Activated CD4-positive, alpha-beta T cell treated with anti-CD3 and anti-CD28 coated beads for 48 hours (primary cell): ENCODE measurements at regions not wholly inside any gene's neighbourhood (a gene's known extent, or its start where the extent isn't known, plus 50 kb on each side); places are given as distances from the start of the nearest gene placed in this dataset.
"Not testable (repeated sequence)": the region's sequence is repeated elsewhere in the genome, so short reads cannot be mapped to it uniquely, and the experiment has no call there.

Experiments used
- DNase-seq: peaks from one replicate; pipeline ENCODE4 v3.0.0-alpha.2; 2020

GRCh38 chr1:120232834-120233660 lies 56.7 kb upstream of the SEC22B start:
- not testable (repeated sequence) for DNase-seq

DNA sequence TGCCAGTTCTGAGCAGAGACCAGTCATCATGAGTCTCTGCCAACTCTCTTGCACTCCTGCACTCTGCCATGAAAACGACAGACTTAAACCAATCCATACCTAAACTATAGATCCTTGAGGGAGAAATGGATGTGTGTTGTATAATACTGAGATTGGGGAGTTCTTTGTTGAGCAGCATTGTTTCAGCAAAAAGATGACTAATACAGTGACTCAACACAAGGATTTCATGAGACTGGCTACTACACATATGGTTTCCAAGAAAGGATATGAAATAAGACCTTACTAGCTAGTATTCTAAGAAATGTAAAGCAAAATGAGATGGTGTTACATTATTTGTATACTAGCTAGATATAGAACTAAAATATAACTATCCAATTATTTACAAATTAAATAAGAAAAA lies 53.5 kb upstream of the SEC22B start:
- DNase-seq: not testable (repeated sequence)
